GM23338 (cell line): ENCODE measurements at regions not wholly inside any gene's neighbourhood (a gene's known extent, or its start where the extent isn't known, plus 50 kb on each side); places are given as distances from the start of the nearest gene placed in this dataset.

Experiments
- ATAC-seq: fragments of 200-7000 bp; cut with Tn5 transposase; 3 replicates; pipeline ENCODE4 v1.9.1; 2020
- DNase-seq: peaks from one replicate; pipeline ENCODE4 v3.0.0-alpha.2; 2015; ENCODE audit warnings: low spot score
- H2AFZ ChIP-seq: fragments of 200-600 bp; sonication (generic); 2 replicates; pipeline ENCODE4 v1.8.0; 2016; ENCODE audit warnings: antibody characterized with exemption, mild to moderate bottlenecking, moderate library complexity
- H3F3A ChIP-seq: fragments of 200-600 bp; sonication (generic); replicated peaks from 2 replicates; pipeline ENCODE4 v1.8.0; 2017; ENCODE audit warnings: antibody characterized with exemption, mixed run types, low read depth
- H3K27ac ChIP-seq: fragments of 200-600 bp; sonication (generic); 2 replicates; pipeline ENCODE4 v1.6.1; 2016; ENCODE audit warnings: low read depth
- H3K27me3 ChIP-seq: fragments of 200-600 bp; sonication (generic); 2 replicates; pipeline ENCODE4 v1.8.0; 2016; ENCODE audit warnings: mild to moderate bottlenecking, mixed run types, moderate library complexity; ENCODE audit not compliant: insufficient read depth
- H3K36me3 ChIP-seq: fragments of 200-600 bp; sonication (generic); 2 replicates; pipeline ENCODE4 v1.8.0; 2016; ENCODE audit warnings: mild to moderate bottlenecking; ENCODE audit not compliant: insufficient read depth
- H3K4me1 ChIP-seq: fragments of 200-600 bp; sonication (generic); 2 replicates; pipeline ENCODE4 v1.8.0; 2016; ENCODE audit warnings: mild to moderate bottlenecking, moderate library complexity; ENCODE audit not compliant: insufficient read depth
- H3K4me2 ChIP-seq: fragments of 200-600 bp; sonication (generic); 2 replicates; pipeline ENCODE4 v1.7.1; 2017; ENCODE audit warnings: mixed run types
- H3K4me3 ChIP-seq: fragments of 200-600 bp; sonication (generic); 2 replicates; pipeline ENCODE4 v1.6.1; 2016; ENCODE audit warnings: mixed run types
- H3K79me2 ChIP-seq: fragments of 200-600 bp; sonication (generic); replicated peaks from 2 replicates; pipeline ENCODE4 v1.8.0; 2017; ENCODE audit warnings: mild to moderate bottlenecking; ENCODE audit not compliant: insufficient read depth
- H3K9me2 ChIP-seq: fragments of 200-600 bp; sonication (generic); 2 replicates; pipeline ENCODE4 v1.8.0; 2017; ENCODE audit not compliant: insufficient read depth
- H4K20me1 ChIP-seq: fragments of 200-600 bp; sonication (generic); replicated peaks from 2 replicates; pipeline ENCODE4 v1.8.0; 2017; ENCODE audit warnings: mild to moderate bottlenecking; ENCODE audit not compliant: insufficient read depth
- H3K27ac Mint-ChIP-seq: 2 replicates; pipeline ENCODE4 v1.8.0; 2020; ENCODE audit warnings: inconsistent platforms, mild to moderate bottlenecking, moderate library complexity, mixed read lengths
- H3K27me3 Mint-ChIP-seq: 3 replicates; pipeline ENCODE4 v1.8.0; 2022; ENCODE audit warnings: low read depth, mild to moderate bottlenecking, moderate library complexity, mixed read lengths, inconsistent platforms; ENCODE audit not compliant: insufficient read depth, poor library complexity
- H3K36me3 Mint-ChIP-seq: 3 replicates; pipeline ENCODE4 v1.8.0; 2021; ENCODE audit warnings: low read depth, mild to moderate bottlenecking, inconsistent platforms, moderate library complexity, mixed read lengths
- H3K4me1 Mint-ChIP-seq: 3 replicates; pipeline ENCODE4 v1.8.0; 2020; ENCODE audit warnings: mild to moderate bottlenecking, inconsistent platforms, mixed read lengths
- H3K4me3 Mint-ChIP-seq: 3 replicates; pipeline ENCODE4 v1.8.0; 2021; ENCODE audit warnings: moderate library complexity, mild to moderate bottlenecking, inconsistent platforms, mixed read lengths
- H3K9me3 Mint-ChIP-seq: 3 replicates; pipeline ENCODE4 v1.8.0; 2020; ENCODE audit warnings: moderate library complexity, mild to moderate bottlenecking, inconsistent platforms, mixed read lengths
- CREB1 ChIP-seq: fragments of 250-450 bp; sonication (Bioruptor Pico); IDR thresholded peaks from 2 replicates; pipeline ENCODE4 v1.5.0; 2020; ENCODE audit warnings: low read depth, mild to moderate bottlenecking, moderate library complexity
- ETS1 ChIP-seq: IDR thresholded peaks from 2 replicates; pipeline ENCODE4 v1.6.1; 2016; ENCODE audit warnings: antibody characterized with exemption
- EZH2 ChIP-seq: fragments of 200-600 bp; sonication (generic); IDR thresholded peaks from one replicate; pipeline ENCODE4 v1.8.0; 2017; ENCODE audit warnings: antibody characterized with exemption, mild to moderate bottlenecking, low read depth; ENCODE audit not compliant: unreplicated experiment
- EZH2phosphoT487 ChIP-seq: fragments of 200-600 bp; sonication (generic); IDR thresholded peaks from one replicate; pipeline ENCODE4 v1.8.1; 2018; ENCODE audit warnings: antibody characterized with exemption; ENCODE audit not compliant: unreplicated experiment
- JUNB ChIP-seq: IDR thresholded peaks from one replicate; pipeline ENCODE4 v1.6.1; 2016; ENCODE audit warnings: antibody characterized with exemption; ENCODE audit not compliant: unreplicated experiment
- NANOG ChIP-seq: IDR thresholded peaks from 2 replicates; pipeline ENCODE4 v1.6.1; 2016; ENCODE audit warnings: antibody characterized with exemption, borderline replicate concordance
- POLR2AphosphoS5 ChIP-seq: IDR thresholded peaks from 2 replicates; pipeline ENCODE4 v1.6.1; 2016; ENCODE audit warnings: antibody characterized with exemption, low read depth
- REST ChIP-seq: IDR thresholded peaks from one replicate; pipeline ENCODE4 v1.6.1; 2018; ENCODE audit warnings: antibody characterized with exemption; ENCODE audit not compliant: unreplicated experiment
- STAT1 ChIP-seq: IDR thresholded peaks from one replicate; pipeline ENCODE4 v1.6.1; 2016; ENCODE audit warnings: antibody characterized with exemption; ENCODE audit not compliant: unreplicated experiment
- ZNF114 ChIP-seq: fragments of 250-450 bp; sonication (Bioruptor Pico); IDR thresholded peaks from 2 replicates; pipeline ENCODE4 v1.5.0; 2020; ENCODE audit warnings: mild to moderate bottlenecking, moderate library complexity
- TF ChIP-seq, protein P1 (sequence below), 2 experiments: fragments of 200-600 bp in 1 of 2; sonication (generic) in 1 of 2; conservative IDR thresholded peaks; 2 replicates each; pipeline versions ENCODE4 v1.5.1 to v1.6.1; 2016 to 2017; ENCODE audit warnings: antibody characterized with exemption in 2 of 2, low read depth in 2 of 2, mild to moderate bottlenecking in 2 of 2, moderate library complexity in 1 of 2
- TF ChIP-seq, protein P2 (sequence below): fragments of 250-450 bp; sonication (Bioruptor Pico); IDR thresholded peaks from 2 replicates; pipeline ENCODE4 v1.5.0; 2020; ENCODE audit warnings: mild to moderate bottlenecking, moderate library complexity

DNA sequence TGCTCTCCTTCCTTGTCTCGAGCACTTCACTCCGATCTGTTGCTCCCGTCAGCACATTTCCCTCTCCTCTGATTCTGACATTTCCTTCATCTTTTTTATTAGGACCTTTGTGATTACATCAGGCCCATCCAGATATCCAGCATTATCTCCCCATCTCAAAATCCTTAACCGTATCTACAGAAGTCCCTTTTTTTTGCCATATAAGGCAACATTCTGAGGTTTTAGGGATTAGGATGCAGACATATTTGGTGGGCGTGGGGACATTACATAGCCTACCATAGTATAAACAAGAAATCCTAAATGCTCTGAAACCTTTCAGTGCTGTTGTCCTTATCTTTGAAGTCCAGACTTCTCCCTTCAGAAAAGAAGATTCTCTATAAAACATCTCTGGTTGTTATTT, 505.0 kb upstream of the PITX2 start (continued):
- TF ChIP-seq, protein P1, sequence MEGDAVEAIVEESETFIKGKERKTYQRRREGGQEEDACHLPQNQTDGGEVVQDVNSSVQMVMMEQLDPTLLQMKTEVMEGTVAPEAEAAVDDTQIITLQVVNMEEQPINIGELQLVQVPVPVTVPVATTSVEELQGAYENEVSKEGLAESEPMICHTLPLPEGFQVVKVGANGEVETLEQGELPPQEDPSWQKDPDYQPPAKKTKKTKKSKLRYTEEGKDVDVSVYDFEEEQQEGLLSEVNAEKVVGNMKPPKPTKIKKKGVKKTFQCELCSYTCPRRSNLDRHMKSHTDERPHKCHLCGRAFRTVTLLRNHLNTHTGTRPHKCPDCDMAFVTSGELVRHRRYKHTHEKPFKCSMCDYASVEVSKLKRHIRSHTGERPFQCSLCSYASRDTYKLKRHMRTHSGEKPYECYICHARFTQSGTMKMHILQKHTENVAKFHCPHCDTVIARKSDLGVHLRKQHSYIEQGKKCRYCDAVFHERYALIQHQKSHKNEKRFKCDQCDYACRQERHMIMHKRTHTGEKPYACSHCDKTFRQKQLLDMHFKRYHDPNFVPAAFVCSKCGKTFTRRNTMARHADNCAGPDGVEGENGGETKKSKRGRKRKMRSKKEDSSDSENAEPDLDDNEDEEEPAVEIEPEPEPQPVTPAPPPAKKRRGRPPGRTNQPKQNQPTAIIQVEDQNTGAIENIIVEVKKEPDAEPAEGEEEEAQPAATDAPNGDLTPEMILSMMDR (conservative IDR thresholded peaks at IDR 0.05; ENCODE audit: low read depth in 2 of 2): no peak
- TF ChIP-seq POLR2AphosphoS5: no peak
- no peak for TF ChIP-seq EZH2
- no peak for TF ChIP-seq ZNF114
- TF ChIP-seq ETS1: no peak
- TF ChIP-seq EZH2phosphoT487: no peak
- TF ChIP-seq CREB1 (CRISPR knock-in tag): no peak
- no peak for TF ChIP-seq STAT1
- no peak for TF ChIP-seq REST
- no peak for TF ChIP-seq JUNB
- TF ChIP-seq NANOG: no peak

- H3K4me3 ChIP-seq: no peak overlapping the region
- no peak overlapping the region for H2AFZ ChIP-seq
- DNase-seq (no peak), ATAC-seq (no peak)
- Mint-ChIP-seq H3K27ac (no peak overlapping the region), H3K4me3 (no peak overlapping the region), H3K9me3 (no peaks in the 10 kb centered on the region), H3K36me3 (no peaks in the 10 kb centered on the region), H3K4me1 (no peaks in the 10 kb centered on the region), H3K27me3 (no peaks in the 10 kb centered on the region)
- H3K79me2 ChIP-seq: no peaks in the 10 kb centered on the region
- no peak overlapping the region for H3K4me2 ChIP-seq
- H4K20me1 ChIP-seq: no peaks in the 10 kb centered on the region
- H3K9me2 ChIP-seq: no peaks in the 10 kb centered on the region; the same call in 1 of the 2 replicates
- H3K4me1 ChIP-seq: no peaks in the 10 kb centered on the region
- H3F3A ChIP-seq: no peaks in the 10 kb centered on the region
- H3K27ac ChIP-seq: no peak overlapping the region
- no peaks in the 10 kb centered on the region for H3K27me3 ChIP-seq
- no peaks in the 10 kb centered on the region for H3K36me3 ChIP-seq
- TF ChIP-seq STAT1 (no peak), POLR2AphosphoS5 (no peak), EZH2 (no peak), CREB1 (CRISPR knock-in tag) (no peak), ETS1 (no peak), NANOG (no peak), JUNB (no peak)
- TF ChIP-seq, protein P2, sequence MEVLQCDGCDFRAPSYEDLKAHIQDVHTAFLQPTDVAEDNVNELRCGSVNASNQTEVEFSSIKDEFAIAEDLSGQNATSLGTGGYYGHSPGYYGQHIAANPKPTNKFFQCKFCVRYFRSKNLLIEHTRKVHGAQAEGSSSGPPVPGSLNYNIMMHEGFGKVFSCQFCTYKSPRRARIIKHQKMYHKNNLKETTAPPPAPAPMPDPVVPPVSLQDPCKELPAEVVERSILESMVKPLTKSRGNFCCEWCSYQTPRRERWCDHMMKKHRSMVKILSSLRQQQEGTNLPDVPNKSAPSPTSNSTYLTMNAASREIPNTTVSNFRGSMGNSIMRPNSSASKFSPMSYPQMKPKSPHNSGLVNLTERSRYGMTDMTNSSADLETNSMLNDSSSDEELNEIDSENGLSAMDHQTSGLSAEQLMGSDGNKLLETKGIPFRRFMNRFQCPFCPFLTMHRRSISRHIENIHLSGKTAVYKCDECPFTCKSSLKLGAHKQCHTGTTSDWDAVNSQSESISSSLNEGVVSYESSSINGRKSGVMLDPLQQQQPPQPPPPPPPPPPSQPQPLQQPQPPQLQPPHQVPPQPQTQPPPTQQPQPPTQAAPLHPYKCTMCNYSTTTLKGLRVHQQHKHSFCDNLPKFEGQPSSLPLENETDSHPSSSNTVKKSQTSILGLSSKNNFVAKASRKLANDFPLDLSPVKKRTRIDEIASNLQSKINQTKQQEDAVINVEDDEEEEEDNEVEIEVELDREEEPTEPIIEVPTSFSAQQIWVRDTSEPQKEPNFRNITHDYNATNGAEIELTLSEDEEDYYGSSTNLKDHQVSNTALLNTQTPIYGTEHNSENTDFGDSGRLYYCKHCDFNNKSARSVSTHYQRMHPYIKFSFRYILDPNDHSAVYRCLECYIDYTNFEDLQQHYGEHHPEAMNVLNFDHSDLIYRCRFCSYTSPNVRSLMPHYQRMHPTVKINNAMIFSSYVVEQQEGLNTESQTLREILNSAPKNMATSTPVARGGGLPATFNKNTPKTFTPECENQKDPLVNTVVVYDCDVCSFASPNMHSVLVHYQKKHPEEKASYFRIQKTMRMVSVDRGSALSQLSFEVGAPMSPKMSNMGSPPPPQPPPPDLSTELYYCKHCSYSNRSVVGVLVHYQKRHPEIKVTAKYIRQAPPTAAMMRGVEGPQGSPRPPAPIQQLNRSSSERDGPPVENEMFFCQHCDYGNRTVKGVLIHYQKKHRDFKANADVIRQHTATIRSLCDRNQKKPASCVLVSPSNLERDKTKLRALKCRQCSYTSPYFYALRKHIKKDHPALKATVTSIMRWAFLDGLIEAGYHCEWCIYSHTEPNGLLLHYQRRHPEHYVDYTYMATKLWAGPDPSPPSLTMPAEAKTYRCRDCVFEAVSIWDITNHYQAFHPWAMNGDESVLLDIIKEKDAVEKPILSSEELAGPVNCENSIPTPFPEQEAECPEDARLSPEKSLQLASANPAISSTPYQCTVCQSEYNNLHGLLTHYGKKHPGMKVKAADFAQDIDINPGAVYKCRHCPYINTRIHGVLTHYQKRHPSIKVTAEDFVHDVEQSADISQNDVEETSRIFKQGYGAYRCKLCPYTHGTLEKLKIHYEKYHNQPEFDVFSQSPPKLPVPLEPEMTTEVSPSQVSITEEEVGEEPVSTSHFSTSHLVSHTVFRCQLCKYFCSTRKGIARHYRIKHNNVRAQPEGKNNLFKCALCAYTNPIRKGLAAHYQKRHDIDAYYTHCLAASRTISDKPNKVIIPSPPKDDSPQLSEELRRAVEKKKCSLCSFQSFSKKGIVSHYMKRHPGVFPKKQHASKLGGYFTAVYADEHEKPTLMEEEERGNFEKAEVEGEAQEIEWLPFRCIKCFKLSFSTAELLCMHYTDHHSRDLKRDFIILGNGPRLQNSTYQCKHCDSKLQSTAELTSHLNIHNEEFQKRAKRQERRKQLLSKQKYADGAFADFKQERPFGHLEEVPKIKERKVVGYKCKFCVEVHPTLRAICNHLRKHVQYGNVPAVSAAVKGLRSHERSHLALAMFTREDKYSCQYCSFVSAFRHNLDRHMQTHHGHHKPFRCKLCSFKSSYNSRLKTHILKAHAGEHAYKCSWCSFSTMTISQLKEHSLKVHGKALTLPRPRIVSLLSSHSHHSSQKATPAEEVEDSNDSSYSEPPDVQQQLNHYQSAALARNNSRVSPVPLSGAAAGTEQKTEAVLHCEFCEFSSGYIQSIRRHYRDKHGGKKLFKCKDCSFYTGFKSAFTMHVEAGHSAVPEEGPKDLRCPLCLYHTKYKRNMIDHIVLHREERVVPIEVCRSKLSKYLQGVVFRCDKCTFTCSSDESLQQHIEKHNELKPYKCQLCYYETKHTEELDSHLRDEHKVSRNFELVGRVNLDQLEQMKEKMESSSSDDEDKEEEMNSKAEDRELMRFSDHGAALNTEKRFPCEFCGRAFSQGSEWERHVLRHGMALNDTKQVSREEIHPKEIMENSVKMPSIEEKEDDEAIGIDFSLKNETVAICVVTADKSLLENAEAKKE (CRISPR knock-in tag): no peak
These were observed 505.4 kb upstream of the PITX2 start for GRCh38 chr4:111128327-111128726.
